EL (cell line): ENCODE measurements at regions not wholly inside any gene's neighbourhood (a gene's known extent, or its start where the extent isn't known, plus 50 kb on each side); places are given as distances from the start of the nearest gene placed in this dataset.
"Not testable (repeated sequence)": the region's sequence is repeated elsewhere in the genome, so short reads cannot be mapped to it uniquely, and the experiment has no call there.

Source experiments
- DNase-seq: peaks from one replicate; pipeline ENCODE4 v3.0.0-alpha.2; 2016

DNA sequence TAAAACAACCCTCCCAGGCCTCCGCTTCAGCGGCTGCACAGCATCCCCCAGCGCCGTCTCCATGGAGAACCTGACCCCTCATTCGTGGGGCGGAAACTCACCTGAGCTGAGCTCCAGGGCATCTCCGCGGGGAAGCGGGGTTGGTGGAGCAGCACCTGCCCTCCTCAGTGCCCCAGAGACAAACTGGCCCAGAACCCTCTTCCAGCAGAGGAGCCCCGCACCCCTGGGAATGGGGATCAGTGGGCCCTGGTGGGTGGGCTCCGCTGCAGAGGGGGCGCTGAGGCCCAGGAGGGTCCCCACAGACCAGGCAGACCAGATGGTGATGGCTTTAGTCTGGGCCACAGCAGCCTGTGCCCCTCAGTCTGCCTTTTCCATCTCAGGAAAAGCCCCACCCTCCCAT is 261.2 kb downstream of the ADGRD1 start:
- DNase-seq, result not testable (repeated sequence)

DNA sequence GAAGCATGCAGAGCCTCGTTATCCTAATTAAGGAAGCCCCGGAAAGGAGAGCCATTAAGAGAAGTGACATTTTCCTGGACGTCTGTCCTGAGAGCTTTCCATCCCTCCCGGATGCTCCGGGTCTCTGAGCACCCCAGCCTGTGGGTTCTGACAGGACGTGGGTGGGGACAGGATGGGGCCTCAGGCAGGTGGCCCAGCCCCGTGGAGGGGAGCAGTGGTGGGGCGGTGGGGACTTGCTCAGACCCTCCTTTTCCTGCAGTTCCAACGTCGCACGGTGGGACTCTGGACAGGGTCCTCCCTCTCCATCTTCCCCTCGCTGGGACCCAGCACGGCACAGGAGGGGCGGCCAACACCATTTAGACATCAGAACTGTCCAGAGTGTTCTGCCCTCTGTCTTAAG is 262.9 kb downstream of the ADGRD1 start:
- DNase-seq, result not testable (repeated sequence)

DNA sequence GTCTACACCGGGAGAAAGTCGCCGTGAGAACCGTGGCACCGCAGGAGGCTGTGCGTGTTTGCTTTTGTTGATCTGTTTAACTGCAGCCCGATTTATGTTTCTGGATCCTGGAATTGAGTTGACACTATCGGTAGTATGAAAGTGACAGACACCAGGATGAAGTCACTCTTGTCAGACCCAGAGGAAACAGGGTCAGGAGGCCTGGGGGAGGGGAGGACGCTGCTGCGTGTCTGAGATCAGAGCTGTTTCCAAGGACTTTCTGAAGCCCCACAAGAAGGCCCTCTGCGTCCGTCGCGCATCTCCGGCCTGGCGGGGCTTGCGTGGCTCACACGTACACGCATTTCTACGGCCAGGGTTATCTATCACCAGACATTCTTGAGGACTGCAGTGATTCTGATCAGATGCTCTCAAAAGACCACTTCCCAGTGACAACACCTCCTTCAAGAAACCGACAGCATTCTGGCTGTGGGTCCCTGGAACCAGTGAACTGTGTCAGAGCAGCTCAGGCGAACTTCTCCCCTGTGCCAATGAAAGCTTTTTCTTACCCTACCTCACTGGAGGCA is 263.4 kb downstream of the ADGRD1 start:
- DNase-seq, result no peak

DNA sequence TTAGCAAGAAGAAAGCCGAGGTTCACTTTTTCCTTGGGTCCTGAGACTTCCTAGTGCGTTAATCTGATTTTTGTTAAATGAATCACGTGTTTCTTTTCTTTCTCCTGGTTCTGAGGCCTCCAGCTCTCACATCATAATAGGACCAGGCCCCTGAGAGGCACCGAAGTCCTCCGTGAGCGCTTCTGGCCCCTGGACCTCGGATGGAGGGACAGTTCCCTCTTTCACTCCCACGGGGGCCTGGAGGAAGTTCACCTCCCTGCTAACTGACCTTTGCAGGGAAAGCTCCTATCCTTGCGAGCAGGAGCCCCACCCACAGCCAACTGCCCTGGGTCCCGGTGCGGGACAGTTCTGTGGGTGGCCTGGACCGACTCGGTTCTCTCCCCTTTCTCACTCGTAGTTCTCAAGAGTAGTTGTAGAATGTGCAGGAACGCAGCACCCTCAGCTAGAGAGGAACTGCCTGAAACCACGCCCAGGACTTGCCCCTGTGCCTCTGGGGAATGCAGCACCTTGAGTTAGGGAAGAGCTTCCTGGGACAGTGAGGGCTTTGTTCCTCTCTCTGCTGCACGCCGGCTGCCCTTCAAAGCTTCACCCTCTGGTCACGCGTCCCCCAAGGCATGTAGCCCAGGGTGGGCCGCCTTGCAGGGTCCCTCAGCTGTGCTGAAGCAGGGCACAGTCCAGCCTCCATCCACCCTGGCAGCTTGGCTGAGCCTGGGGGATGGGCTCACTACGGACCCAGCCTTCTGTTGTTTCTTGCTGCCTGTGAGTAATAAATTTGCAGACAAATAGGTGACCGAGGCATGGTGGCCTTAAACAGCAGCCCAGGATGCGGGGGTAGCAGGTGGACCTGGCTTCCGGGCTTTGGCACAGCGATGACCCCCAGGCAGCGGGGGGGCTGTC is 264.6 kb downstream of the ADGRD1 start:
- DNase-seq, result no peak

DNA sequence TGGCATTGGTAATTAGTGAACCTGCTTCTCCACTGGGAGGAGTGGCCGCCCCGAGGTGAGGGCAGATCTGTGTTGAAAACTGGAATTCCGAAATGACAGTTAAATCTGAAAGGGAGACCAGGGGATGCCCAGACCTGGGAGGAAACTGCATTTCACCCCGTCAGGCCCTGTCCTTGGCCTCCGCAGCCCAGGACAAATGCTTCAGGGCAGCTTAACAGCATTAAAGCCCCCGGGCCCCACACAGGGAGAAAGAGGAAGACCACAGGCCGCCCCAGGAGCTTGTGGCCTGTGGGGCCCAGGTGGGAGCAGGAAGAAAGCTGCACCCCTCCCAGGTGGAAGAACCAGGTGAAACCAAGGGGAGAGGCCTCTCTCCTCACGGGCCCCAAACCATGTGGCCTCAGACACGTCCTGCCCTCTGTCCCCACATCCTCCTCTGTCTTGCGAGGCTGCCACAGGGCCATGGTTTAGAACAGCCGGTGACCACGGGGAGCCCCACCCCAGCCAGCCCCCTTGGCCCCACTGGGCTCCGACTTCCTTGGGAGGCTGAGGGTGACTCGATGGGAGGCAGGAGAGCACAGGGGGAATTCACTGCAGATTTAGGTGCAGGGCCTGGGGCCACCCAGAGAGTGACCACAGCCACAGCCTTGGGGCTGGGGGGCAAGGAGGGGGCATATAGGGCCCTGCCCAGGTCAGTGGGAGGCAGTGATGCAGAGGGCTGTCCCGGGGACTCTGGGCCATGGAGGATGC is 265.4 kb downstream of the ADGRD1 start:
- DNase-seq, result no peak

DNA sequence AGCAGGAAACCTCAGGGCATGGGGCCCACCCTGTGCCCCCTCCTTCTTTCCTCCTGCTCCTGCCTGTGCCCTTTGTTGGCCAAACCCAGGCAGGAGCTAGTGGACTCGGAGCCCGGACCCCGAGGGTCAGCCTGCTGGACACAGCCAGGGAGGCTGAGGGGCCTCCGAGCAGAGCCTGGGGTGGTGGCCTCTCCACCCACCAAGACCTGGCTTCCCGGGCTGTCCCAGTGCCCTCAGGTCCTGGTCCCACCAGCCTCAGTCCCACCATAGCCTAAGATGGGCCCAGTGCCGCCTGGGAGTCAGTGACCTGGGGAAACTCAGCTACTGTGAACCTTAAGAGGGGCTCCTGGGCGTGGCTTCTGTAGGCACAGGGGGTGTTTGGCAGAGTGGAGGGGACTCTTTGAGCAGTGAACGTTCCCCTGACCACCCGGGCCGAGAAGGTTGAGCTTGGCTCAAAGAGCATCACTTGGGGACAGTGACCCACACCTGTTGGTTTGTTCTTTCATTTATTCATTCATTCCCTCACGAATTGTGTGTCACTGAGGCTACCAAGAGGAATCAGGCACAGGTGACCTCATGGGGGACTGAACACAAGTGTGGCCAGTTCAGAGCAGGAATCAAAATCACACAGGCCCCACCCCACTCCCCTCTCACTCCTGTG is 266.1 kb downstream of the ADGRD1 start:
- DNase-seq, result no peak

DNA sequence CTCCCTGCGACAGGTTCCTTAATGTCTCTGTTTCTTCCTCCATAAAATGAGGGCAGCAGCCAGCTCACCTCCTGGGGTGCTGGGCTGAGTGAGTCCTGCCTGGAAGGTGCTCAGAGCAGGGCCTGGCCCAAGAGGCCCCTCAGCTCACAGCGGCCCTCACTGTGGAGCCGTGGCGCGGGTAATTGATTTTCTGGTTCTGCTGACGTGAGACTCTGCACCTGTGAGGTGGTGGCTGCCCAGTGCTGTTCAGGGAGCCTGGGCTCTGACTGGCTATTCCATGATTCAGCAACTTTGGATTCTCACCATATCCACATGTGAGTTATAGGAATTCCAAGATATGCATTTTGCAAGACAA is 266.6 kb downstream of the ADGRD1 start:
- DNase-seq, result no peak

DNA sequence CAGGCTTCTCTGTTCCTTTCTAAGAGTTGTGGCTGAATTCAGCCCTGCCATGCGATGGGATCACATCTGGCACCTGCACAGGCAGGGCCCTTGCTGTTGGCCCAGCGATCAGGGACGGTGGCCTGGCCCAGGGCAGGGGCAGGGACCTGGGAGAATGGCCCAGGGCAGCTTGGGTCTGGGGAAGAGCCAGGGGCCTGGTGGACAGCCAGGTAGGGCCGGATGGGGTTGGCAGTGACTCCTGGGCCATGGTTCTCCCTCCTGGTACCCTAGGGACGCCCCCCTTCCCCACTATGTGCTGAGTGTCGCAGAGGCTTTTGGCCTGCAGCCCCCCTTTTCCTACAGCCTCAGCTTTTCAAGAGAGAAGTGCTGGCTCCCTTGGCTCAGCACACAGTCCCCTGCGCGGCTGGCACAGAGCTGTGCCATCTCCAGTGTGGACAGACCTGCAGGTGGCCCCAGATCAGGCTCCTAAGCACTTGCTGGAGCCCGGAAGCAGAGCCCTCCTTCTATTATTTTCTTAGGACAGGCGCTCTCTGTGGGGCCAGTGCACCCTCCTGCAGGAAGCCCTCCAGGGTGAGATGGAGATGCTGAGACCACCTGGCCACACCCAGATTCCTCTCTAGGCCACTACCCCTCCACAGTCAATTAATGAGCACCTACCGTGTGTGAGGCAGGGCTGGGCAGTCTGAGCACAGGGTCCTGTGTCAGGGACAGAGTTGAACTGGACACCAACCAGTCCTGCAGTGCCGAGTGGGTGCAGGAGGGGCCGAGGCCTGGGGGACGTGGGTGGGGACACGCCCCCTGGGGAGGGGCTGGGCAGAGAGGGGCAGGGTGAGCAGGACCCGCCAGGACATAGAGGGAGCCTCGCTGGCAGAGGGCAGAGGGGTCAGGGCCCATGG is 267.6 kb downstream of the ADGRD1 start:
- DNase-seq, result no peak

DNA sequence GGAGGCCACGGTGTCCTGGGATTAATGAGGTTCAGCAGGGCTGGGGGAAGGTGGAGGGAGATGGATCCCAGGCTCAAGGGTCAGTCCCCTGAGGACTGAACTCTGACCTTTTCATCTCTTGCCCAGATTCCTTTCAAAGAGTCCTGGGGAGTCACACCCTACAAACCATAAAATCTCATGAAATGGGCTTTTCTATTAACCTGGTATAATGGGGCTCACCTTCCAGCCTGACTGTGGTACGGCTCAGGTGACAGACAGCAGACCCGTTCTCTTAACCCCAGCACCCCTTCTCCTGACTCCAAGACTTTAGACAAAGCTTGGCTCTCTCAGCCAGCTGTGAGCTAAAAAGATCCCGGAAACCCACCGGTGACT is 268.2 kb downstream of the ADGRD1 start:
- DNase-seq, result no peak

DNA sequence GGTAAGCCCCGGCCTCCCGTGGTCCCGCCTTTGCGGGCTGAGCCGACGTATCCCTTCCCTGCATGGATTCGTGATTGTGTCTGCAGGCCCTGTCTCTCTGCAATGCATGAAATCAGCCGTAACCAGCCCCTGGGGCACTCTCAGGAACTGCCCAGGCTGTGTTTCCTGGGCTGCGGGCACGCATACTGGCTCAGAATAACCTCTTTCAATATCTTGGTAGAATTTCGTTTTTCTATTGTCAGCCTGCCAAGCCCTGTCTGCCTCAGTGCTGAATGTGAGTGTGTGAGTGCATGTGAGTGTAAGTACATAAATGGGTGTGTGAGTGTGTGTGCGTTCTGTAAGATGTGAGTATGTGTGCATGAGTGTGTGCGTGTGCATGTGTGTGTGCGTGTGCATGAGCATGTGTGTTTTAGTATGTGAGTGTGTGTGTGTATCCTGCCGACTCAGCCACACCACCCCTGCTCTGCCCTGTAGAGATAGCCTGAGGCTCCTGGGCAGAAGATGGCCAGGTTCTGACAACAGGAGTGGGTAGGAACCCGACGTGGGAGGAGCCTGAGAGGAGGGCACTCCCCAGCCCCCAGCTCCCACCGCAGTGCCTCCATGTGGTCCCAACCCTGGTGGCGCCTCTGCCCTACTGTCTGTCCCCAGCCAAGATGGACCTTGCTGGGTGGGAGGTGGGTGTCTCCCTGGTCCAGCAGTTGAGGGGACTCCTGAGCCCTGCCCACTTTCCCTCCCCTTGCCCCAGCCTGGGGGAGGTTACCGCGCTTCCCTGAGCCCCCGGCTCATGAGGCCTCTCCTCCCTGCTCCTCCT is 268.8 kb downstream of the ADGRD1 start:
- DNase-seq, result no peak

DNA sequence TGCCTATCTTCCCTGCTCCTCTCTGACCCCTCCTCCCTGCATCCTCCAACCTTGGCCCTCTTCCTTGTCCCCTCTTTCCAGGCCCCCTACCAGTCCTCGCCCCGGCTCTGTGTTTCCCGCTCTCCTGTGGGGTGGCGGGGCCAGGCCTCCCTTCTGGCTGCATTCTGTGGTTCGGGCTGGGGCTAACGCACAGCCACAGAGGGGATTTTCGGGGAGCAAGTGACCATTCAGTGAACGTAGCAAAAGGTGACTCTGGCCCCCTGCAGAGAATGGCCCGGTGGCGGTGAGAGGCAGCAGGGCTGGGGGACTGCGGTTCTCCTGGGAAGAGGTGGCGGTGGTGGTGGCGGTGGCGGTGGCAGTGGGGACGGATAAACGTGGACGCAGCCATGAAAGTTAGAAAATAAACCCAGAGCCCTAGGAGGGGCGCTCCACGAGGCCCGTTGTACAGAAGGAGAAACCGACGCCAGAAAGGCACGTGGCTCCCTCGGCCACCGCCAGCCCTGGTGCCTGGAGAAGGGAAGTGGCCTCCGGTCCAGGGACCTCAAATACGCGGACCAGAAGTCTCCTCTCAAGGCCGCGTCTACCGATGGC is 269.6 kb downstream of the ADGRD1 start:
- no peak for DNase-seq

DNA sequence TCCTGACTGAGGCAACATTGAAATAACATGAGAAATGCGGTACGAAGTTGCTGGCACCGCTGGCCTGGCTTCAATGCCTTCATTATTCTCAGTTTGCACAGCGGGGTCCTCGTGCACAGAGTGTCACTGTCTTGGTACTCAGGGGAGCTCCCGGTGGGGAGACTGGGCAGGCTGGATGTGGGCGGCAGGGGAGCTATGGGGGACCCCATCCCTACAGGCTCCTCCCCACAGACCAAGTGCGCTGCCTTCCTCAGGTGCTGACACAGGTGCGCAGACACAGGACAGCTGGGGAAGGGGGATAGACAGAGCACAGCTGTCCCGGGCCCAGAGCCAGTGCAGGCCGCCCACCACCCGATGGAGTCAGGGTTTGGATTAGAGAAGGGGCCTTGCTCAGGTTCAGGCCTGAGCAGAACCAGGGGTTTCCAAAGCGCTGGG is 270.1 kb downstream of the ADGRD1 start:
- DNase-seq, result no peak

DNA sequence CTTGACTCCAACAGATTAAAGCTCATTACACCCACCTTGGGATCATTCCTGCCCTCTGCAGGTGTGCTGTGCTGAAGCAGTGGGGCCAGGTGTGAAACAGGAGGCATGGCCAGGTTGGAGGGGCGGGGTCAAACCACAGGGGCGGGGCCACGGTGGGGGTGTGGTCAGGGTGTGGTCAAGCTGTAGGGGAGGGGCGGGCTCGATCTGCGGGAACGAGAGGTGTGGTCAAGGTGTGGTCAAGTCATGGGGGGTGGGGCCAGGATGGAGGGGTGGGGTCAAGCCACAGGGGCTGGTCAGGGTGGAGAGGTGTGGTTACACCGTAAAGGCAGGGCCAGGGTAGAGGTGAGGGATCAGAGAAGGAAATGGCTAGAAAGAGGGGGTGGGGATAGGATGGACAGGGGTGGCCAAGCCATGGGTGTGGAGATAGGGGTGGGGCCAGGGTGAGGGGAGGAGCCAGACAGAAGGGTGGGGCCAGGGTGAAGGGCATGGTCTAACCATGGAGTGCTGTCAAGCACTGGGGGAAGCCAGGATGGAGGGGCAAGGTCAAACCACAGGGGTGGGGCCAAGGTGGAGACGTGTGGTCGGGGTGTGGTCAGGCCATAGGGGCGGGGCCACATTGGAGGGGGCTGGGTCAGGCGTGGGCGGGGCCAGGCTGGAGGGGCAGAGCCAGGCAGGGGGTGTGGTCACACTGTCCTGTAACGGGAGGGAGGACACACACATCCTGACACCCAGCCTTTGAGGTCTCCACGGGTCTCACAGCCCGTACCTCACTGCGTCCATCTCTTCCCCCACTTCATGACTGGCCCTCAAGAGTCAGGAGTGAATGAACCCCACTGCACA is 270.7 kb downstream of the ADGRD1 start:
- DNase-seq, result not testable (repeated sequence)

DNA sequence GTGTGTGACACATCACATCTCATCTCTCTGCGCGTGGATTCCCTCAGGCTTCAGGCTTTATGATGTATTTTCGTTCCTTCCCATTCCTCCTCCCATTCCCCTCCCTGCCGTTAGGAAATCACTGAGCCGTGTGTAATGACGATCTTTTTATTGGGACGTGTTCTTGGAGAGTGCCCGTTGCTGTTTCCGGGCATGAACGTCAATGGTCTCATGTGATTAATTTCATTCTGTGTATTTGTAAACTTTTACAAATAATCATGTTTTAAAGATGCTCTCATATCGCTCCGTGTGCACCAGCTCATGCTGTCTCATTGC is 271.3 kb downstream of the ADGRD1 start:
- not testable (repeated sequence) for DNase-seq

DNA sequence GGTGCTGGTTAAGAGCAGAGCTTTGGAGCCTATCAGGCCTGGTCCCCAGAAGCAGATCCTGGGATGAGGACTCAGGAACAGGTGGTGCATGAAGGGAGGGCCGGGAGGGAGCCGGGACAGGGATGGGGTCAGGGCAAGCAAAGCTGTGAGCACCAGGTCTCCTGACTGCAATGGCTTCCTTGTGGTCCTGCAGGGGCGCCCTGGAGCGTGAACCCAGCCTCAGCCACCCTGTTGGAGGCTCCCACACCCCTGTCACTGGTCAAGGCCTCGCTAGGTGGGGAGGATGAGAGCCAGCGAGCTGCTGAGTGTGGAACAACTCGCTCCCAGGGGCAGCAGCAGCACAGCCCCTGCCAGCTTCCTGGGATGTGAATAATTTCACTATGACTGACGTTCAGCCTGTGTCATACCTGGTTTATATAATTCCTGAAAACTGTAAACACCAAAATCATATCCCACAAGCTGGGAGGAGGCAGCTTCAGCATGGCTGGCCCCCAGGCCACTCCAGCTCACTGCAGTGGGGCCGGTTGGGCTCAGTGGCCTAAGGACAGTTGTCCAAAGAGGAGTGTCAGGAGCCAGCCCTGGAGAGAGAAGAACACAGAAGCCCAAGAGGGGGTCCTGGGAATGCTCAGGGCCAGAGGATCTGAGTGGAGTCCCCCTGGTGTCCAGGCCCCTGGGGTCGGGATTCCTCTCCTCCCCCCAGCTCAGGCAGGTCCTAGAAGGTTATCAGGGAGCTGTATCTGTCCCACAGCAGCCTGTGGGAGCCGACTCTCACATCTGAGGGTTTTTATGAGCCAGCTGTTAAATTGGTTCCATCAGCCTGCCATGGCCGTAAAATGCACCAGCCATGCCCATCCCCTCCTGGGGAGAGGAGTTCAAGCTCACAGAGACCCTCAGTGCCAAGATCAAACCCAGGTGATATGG is 272.9 kb downstream of the ADGRD1 start:
- no peak for DNase-seq

DNA sequence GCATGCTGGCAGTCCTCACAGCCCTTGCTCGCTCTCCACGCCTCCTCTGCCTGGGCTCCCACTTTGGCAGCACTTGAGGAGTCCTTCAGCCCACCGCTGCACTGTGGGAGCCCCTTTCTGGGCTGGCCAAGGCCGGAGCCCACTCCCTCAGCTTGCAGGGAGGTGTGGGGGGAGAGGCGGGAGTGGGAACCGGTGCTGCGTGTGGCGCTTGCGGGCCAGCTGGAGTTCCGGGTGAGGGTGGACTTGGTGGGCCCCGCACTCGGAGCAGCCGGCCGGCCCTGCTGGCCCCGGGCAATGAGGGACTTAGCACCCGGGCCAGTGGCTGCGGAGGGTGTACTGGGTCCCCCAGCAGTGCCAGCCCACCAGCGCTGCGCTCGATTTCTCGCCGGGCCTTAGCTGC is 273.9 kb downstream of the ADGRD1 start:
- not testable (repeated sequence) for DNase-seq

DNA sequence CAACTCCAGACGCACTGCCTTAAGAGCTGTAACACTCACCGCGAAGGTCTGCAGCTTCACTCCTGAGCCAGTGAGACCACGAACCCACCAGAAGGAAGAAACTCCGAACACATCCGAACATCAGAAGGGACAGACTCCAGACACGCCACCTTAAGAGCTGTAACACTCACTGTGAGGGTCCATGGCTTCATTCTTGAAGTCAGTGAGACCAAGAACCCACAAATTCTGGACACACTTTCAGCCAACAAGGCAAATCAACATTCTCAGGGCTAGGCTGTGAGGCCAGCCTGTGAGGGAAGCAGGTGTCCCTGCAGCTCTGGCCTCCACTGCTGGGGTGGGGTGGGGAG is 275.3 kb downstream of the ADGRD1 start:
- DNase-seq, result not testable (repeated sequence)

DNA sequence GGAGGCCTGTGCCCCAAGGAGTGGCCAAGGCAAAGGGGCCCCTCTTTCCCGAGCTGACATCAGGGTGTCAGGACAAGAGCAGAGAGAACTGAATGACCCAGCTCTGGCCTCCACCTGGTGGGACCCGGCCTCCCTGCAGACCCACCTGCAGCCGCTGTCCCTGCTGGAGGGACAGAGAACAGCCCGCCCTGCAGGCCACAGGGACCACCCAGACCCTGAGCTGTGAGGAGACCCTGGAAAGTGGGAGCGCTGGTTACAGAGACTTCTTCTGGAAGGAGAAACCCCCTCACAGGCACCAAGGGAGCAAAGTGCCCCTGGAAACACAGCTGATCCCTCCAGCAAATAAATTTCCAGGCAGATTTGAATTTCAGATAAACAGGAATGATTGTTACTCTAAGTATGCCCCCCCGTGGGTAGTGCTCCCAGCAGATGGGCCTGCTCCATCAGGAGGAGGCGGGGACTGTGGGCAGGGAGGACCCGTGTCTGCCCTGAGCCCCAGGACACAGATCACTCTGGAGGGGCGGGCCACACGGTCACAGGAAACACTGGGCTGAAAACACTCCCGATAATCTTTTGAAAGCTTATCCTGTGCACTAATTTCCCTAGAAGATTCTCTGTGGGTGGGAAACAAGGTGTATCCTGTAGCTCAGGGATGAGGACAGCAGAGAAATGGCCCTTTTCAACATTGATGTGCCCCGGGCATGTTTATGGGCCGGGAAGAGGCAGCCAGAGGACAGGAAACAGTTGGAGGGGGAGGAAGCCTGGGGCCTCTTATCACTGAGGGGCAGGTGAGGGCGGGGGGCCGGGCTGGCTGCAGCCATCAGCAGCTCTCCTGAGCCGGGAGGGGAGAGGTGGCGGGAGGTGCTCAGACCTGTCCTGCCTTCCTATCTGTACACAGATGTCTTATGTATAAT is 276.0 kb downstream of the ADGRD1 start:
- DNase-seq, result no peak
